K562 (cell line): ENCODE measurements at regions not wholly inside any gene's neighbourhood (a gene's known extent, or its start where the extent isn't known, plus 50 kb on each side); places are given as distances from the start of the nearest gene placed in this dataset.

Experiments
- ATAC-seq: fragments of 200-7000 bp; cut with Tn5 transposase; 3 replicates; pipeline ENCODE4 v1.9.1; 2020; ENCODE audit warnings: moderate library complexity
- BruUV-seq: library from RNA; stranded (reverse); fragments of 400-500 nt; replicated peaks from 2 replicates; lab custom pipeline; 2021; lab: Mats Ljungman, UMichigan
- CTCF ChIA-PET: fragments of 300-600 bp; formaldehyde crosslinking; extraction: SDS; loops from one replicate; lab custom pipeline; 2021; ENCODE audit warnings: low intra/inter-chr PET ratio; lab: Yijun Ruan, JAX
- POLR2A ChIA-PET: fragments of 300-600, 350-650 bp; sonication (Branson Sonifier 250); formaldehyde crosslinking; extraction: SDS; loops from one replicate; lab custom pipeline; 2021; ENCODE audit warnings: antibody characterized with exemption, inconsistent platforms; lab: Yijun Ruan, JAX
- DNase-seq, 4 experiments: peaks; one replicate each; pipeline versions ENCODE4 v3.0.0 to v3.0.0-alpha.2; 2011 to 2018; ENCODE audit warnings: low spot score in 3 of 4, mixed read lengths in 3 of 4; ENCODE audit errors: extremely low read depth in 1 of 4
- FAIRE-seq: peaks from 2 replicates; lab custom pipeline; 2011; peaks lifted over from hg19 to GRCh38; lab: Jason Lieb, UNC
- H2AFZ ChIP-seq: 2 replicates; pipeline ENCODE4 v1.6.0; 2011; ENCODE audit warnings: low read depth, low read length, control low read depth, inconsistent platforms
- H3K27ac ChIP-seq: fragments of 200-600 bp; 3 replicates; pipeline ENCODE4 v1.8.0; 2011; ENCODE audit warnings: low read depth, mild to moderate bottlenecking, control low read depth, inconsistent platforms, low read length, moderate library complexity, mixed read lengths; ENCODE audit errors: extremely low read depth
- H3K27me3 ChIP-seq, 2 experiments: fragments of 300-600 bp in 1 of 2; 2 replicates in 1 of 2; 3 replicates in 1 of 2; pipeline versions ENCODE4 v1.6.0 to v1.8.0; 2011; ENCODE audit warnings: inconsistent platforms in 2 of 2, low read length in 2 of 2, mild to moderate bottlenecking in 1 of 2, mixed read lengths in 1 of 2, moderate library complexity in 1 of 2; ENCODE audit not compliant: control insufficient read depth in 2 of 2, insufficient read depth in 2 of 2
- H3K36me3 ChIP-seq: fragments of 300-600 bp; 3 replicates; pipeline ENCODE4 v1.8.0; 2011; ENCODE audit warnings: mild to moderate bottlenecking, low read length, inconsistent platforms; ENCODE audit not compliant: control insufficient read depth, insufficient read depth
- H3K4me1 ChIP-seq, 2 experiments: fragments of 200-600 bp in 1 of 2; replicated peaks in 1 of 2; 2 replicates in 1 of 2; 3 replicates in 1 of 2; pipeline versions ENCODE4 v1.5.1 to v1.8.0; 2011; ENCODE audit warnings: inconsistent platforms in 2 of 2, low read length in 2 of 2, mild to moderate bottlenecking in 1 of 2, mixed read lengths in 1 of 2, moderate library complexity in 1 of 2; ENCODE audit not compliant: control insufficient read depth in 2 of 2, insufficient read depth in 2 of 2
- H3K4me2 ChIP-seq: 2 replicates; pipeline ENCODE4 v1.6.1; 2011; ENCODE audit warnings: low read length, control low read depth, inconsistent platforms, mixed read lengths; ENCODE audit not compliant: insufficient read depth
- H3K4me3 ChIP-seq: fragments of 200-600 bp; sonication (generic), shearing (Covaris generic); 2 replicates; pipeline ENCODE4 v1.5.1; 2016; ENCODE audit warnings: control low read depth, inconsistent platforms
- H3K79me2 ChIP-seq: fragments of 200-600 bp; 3 replicates; pipeline ENCODE4 v1.8.0; 2011; ENCODE audit warnings: low read length, inconsistent platforms; ENCODE audit not compliant: control insufficient read depth, insufficient read depth
- H3K9ac ChIP-seq, 2 experiments: 2 replicates each; pipeline versions ENCODE4 v1.6.0 to v1.6.1; 2011; ENCODE audit warnings: low read depth in 2 of 2, low read length in 2 of 2, control low read depth in 1 of 2, inconsistent platforms in 1 of 2, mild to moderate bottlenecking in 1 of 2, mixed read lengths in 1 of 2; ENCODE audit not compliant: insufficient read depth in 1 of 2
- H3K9me1 ChIP-seq: one replicate; pipeline ENCODE4 v1.6.0; 2011; ENCODE audit warnings: inconsistent platforms, mild to moderate bottlenecking, low read length, moderate library complexity; ENCODE audit not compliant: control insufficient read depth, insufficient read depth
- H3K9me3 ChIP-seq: replicated peaks from 2 replicates; pipeline ENCODE4 v1.5.1; 2011; ENCODE audit warnings: low read depth, low read length, inconsistent platforms; ENCODE audit not compliant: control insufficient read depth, insufficient read depth
- H4K20me1 ChIP-seq: replicated peaks from 2 replicates; pipeline ENCODE4 v1.6.1; 2011; ENCODE audit warnings: low read length, inconsistent platforms, mixed read lengths; ENCODE audit not compliant: control insufficient read depth, insufficient read depth
- FOSL1 ChIP-seq: fragments of 200-800 bp; sonication (Bioruptor generic); conservative IDR thresholded peaks from 2 replicates; pipeline ENCODE4 v1.6.1; 2016; ENCODE audit warnings: missing genetic modification characterization, missing compliant biosample characterization
- FOXJ2 ChIP-seq: fragments of 200-800 bp; sonication (Bioruptor generic); IDR thresholded peaks from 2 replicates; pipeline ENCODE4 v1.6.1; 2016; ENCODE audit warnings: missing genetic modification characterization, missing compliant biosample characterization
- KDM1A ChIP-seq, 2 experiments: fragments of 450-650 bp; IDR thresholded peaks; 2 replicates each; pipeline ENCODE4 v1.6.1; 2016; ENCODE audit warnings: mild to moderate bottlenecking in 2 of 2
- NKRF ChIP-seq: fragments of 450-650 bp; IDR thresholded peaks from 2 replicates; pipeline ENCODE4 v1.6.1; 2016; ENCODE audit warnings: borderline replicate concordance
- POLR2G ChIP-seq: fragments of 200-400 bp; formaldehyde crosslinking; IDR thresholded peaks from 2 replicates; pipeline ENCODE4 v1.6.1; 2017; ENCODE audit warnings: low read depth, mild to moderate bottlenecking, antibody characterized with exemption, low read length, moderate library complexity
- ZFP36 ChIP-seq: fragments of 150-350 bp; IDR thresholded peaks from 2 replicates; pipeline ENCODE4 v1.6.1; 2018; ENCODE audit warnings: low read length, low read depth; ENCODE audit not compliant: partially characterized antibody
- ZNF780A ChIP-seq: fragments of 250-450 bp; sonication (Bioruptor Pico); IDR thresholded peaks from 2 replicates; pipeline ENCODE4 v1.5.0; 2021; ENCODE audit warnings: mild to moderate bottlenecking
- WGBS: fragments of 100-300 bp; shearing (Covaris generic); methylation state at CpG from one replicate; pipeline ENCODE4 v1.1.6; 2016; ENCODE audit warnings: low coverage, mixed read lengths; ENCODE audit not compliant: insufficient coverage; ENCODE audit errors: missing lambda C conversion rate; 5-methylcytosine and 5-hydroxymethylcytosine counted together
- in situ Hi-C: fragments of 300-500 bp; cut with MboI; formaldehyde crosslinking; loops from 4 replicates; pipeline ENCODE4 v1.15.0; 2018; ENCODE audit warnings: inconsistent platforms, mixed read lengths
- intact Hi-C: fragments of 100-400 bp; cut with micrococcal nuclease; formaldehyde crosslinking; loops from 2 replicates; pipeline ENCODE4 v1.14.2; 2022
- TF ChIP-seq, protein P1 (sequence below): sonication (generic); formaldehyde crosslinking; IDR thresholded peaks from 2 replicates; pipeline ENCODE4 v1.8.0; 2022; ENCODE audit warnings: mild to moderate bottlenecking, missing genetic modification reagents

GRCh38 chr12:124384299-124384894 is 89.5 kb downstream of the RFLNA start:
- H3K27ac ChIP-seq = no peak overlapping the region
- TF ChIP-seq KDM1A (IDR thresholded peaks at IDR 0.05) = 0 out of 4 replicates have a peak, but pooled peaks of 1 of the 2 experiments have one; percentile 11
- no peak for TF ChIP-seq NKRF
- no peak for TF ChIP-seq ZNF780A (CRISPR knock-in tag)
- peak; percentile 71 for TF ChIP-seq ZFP36
- no peak for TF ChIP-seq FOXJ2
- TF ChIP-seq, protein P1, sequence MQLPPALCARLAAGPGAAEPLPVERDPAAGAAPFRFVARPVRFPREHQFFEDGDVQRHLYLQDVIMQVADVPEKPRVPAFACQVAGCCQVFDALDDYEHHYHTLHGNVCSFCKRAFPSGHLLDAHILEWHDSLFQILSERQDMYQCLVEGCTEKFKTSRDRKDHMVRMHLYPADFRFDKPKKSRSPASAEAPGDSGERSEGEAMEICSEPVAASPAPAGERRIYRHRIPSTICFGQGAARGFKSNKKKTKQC (CRISPR knock-in tag) = no peak
- 0 out of 2 replicates have a peak, but pooled peaks have one; percentile 26 for TF ChIP-seq POLR2G
- no peak for TF ChIP-seq FOSL1 (tag)
- ChIA-PET POLR2A (interaction anchor here (0.6 to 0.9 kb wide), 3 partner anchors 13 to 94 kb away, joined by 3 to 4 read pairs (median 3); no protein-coding TSS in a partner anchor), CTCF (no interaction called here)
- no peaks in the 10 kb centered on the region for H3K79me2 ChIP-seq
- 86% methylated on average over 13 of the region's 20 CpGs for WGBS
- no peaks in the 10 kb centered on the region for H3K9me3 ChIP-seq
- intact Hi-C loops (no loop called here), in situ Hi-C loops (no loop called here)
- no peaks in the 10 kb centered on the region for H3K27me3 ChIP-seq
- H3K4me2 ChIP-seq = no peak overlapping the region
- peaks cover 5% of the 10 kb centered on the region; the same call in 1 of the 2 replicates for H4K20me1 ChIP-seq
- ATAC-seq (no peak; the same call in 2 of the 3 replicates), FAIRE-seq (no peak), DNase-seq (no peak)
- H3K9ac ChIP-seq = no peak overlapping the region
- H3K36me3 ChIP-seq = peaks cover 42% of the 10 kb centered on the region; the same call in 1 of the 3 replicates
- no peak overlapping the region for H3K4me3 ChIP-seq
- H2AFZ ChIP-seq = no peak overlapping the region
- BruUV-seq = no TSS peak
- H3K9me1 ChIP-seq = no peaks in the 10 kb centered on the region
- H3K4me1 ChIP-seq = peaks cover 0 to 38% of the 10 kb centered on the region in 2 experiments; a peak in 1 of 5 replicates
